GM12878 (cell line): ENCODE measurements at regions not wholly inside any gene's neighbourhood (a gene's known extent, or its start where the extent isn't known, plus 50 kb on each side); places are given as distances from the start of the nearest gene placed in this dataset.

ENCODE experiments used
- ATAC-seq: fragments of 200-7000 bp; cut with Tn5 transposase; 3 replicates; pipeline ENCODE4 v1.9.1; 2020; ENCODE audit warnings: mild to moderate bottlenecking, moderate library complexity
- BruUV-seq: library from RNA; stranded (reverse); fragments of 400-500 nt; replicated peaks from 2 replicates; lab custom pipeline; 2021; lab: Mats Ljungman, UMichigan
- CTCF ChIA-PET: fragments of 300-600 bp; sonication (Branson Sonifier 250); formaldehyde crosslinking; extraction: SDS; loops from one replicate; lab custom pipeline; 2021; ENCODE audit warnings: inconsistent platforms; lab: Yijun Ruan, JAX
- POLR2A ChIA-PET: fragments of 350-600 bp; formaldehyde crosslinking; extraction: SDS; loops from one replicate; lab custom pipeline; 2021; ENCODE audit warnings: inconsistent platforms; lab: Charles Lee
- RAD21 ChIA-PET: fragments of 300-600 bp; sonication (Branson Sonifier 250); formaldehyde crosslinking; loops from one replicate; lab custom pipeline; 2023; ENCODE audit warnings: antibody characterized with exemption; ENCODE audit not compliant: unreplicated experiment; lab: Charles Lee
- SMC1A ChIA-PET: fragments of 300-600 bp; sonication (Branson Sonifier 250); formaldehyde crosslinking; loops from one replicate; lab custom pipeline; 2023; ENCODE audit not compliant: unreplicated experiment, uncharacterized antibody; lab: Charles Lee
- DNase-seq: peaks from one replicate; pipeline ENCODE4 v3.0.0-alpha.2; 2011; ENCODE audit warnings: low read depth, low spot score
- FAIRE-seq: peaks from 3 replicates; lab custom pipeline; 2011; peaks lifted over from hg19 to GRCh38; lab: Jason Lieb, UNC
- H2AFZ ChIP-seq: 2 replicates; pipeline ENCODE4 v1.6.0; 2011; ENCODE audit warnings: low read depth, low read length, control low read depth; ENCODE audit not compliant: control insufficient read depth
- H3K27ac ChIP-seq: 2 replicates; pipeline ENCODE4 v1.5.1; 2011; ENCODE audit warnings: control low read depth; ENCODE audit not compliant: control insufficient read depth, insufficient read depth
- H3K27me3 ChIP-seq, 2 experiments: replicated peaks in 1 of 2; 2 replicates each; pipeline versions ENCODE4 v1.6.0 to v1.6.1; 2011; ENCODE audit warnings: low read length in 1 of 2; ENCODE audit not compliant: control insufficient read depth in 2 of 2, insufficient read depth in 2 of 2
- H3K36me3 ChIP-seq, 2 experiments: 2 replicates each; pipeline ENCODE4 v1.5.1; 2011; ENCODE audit warnings: low read length in 1 of 2; ENCODE audit not compliant: control insufficient read depth in 2 of 2, insufficient read depth in 2 of 2
- H3K4me1 ChIP-seq: 2 replicates; pipeline ENCODE4 v1.6.1; 2011; ENCODE audit warnings: mild to moderate bottlenecking, low read length, moderate library complexity, mixed read lengths; ENCODE audit not compliant: control insufficient read depth, insufficient read depth
- H3K4me2 ChIP-seq: 2 replicates; pipeline ENCODE4 v1.6.0; 2011; ENCODE audit warnings: control low read depth; ENCODE audit not compliant: control insufficient read depth, insufficient read depth
- H3K4me3 ChIP-seq: fragments of 200-600 bp; sonication (generic); 2 replicates; pipeline ENCODE4 v1.5.1; 2016
- H3K79me2 ChIP-seq: 2 replicates; pipeline ENCODE4 v1.6.0; 2011; ENCODE audit warnings: low read length; ENCODE audit not compliant: control insufficient read depth, insufficient read depth
- H3K9ac ChIP-seq: 2 replicates; pipeline ENCODE4 v1.8.0; 2011; ENCODE audit warnings: low read length, control low read depth, mixed read lengths; ENCODE audit not compliant: control insufficient read depth, insufficient read depth
- H3K9me3 ChIP-seq: replicated peaks from 3 replicates; pipeline ENCODE4 v1.5.1; 2011; ENCODE audit warnings: mild to moderate bottlenecking, low read length; ENCODE audit not compliant: control insufficient read depth, insufficient read depth
- H4K20me1 ChIP-seq: 2 replicates; pipeline ENCODE4 v1.6.0; 2011; ENCODE audit not compliant: control insufficient read depth, insufficient read depth
- BMI1 ChIP-seq: fragments of 450-650 bp; IDR thresholded peaks from 2 replicates; pipeline ENCODE4 v1.6.1; 2016; ENCODE audit warnings: mild to moderate bottlenecking, moderate library complexity, borderline replicate concordance
- CEBPB ChIP-seq, 2 experiments: fragments of 150-350 bp in 1 of 2; IDR thresholded peaks; 2 replicates each; pipeline ENCODE4 v1.6.1; 2012 to 2014; ENCODE audit warnings: low read depth in 2 of 2, low read length in 2 of 2, borderline replicate concordance in 1 of 2, inconsistent platforms in 1 of 2
- GABPA ChIP-seq: IDR thresholded peaks from 2 replicates; pipeline ENCODE4 v1.6.1; 2014; ENCODE audit warnings: antibody characterized with exemption, low read depth, mild to moderate bottlenecking, inconsistent platforms
- HDGF ChIP-seq: fragments of 450-650 bp; IDR thresholded peaks from 2 replicates; pipeline ENCODE4 v1.6.1; 2016; ENCODE audit warnings: antibody characterized with exemption
- IKZF1 ChIP-seq: fragments of 450-650 bp; conservative IDR thresholded peaks from 2 replicates; pipeline ENCODE4 v1.6.1; 2017; ENCODE audit warnings: antibody characterized with exemption, mild to moderate bottlenecking
- KLF5 ChIP-seq: fragments of 450-650 bp; IDR thresholded peaks from 2 replicates; pipeline ENCODE4 v1.6.1; 2014; ENCODE audit warnings: mild to moderate bottlenecking; ENCODE audit not compliant: partially characterized antibody
- MAX ChIP-seq: IDR thresholded peaks from 2 replicates; pipeline ENCODE4 v1.6.1; 2012; ENCODE audit warnings: low read depth, low read length, improper control_type of control experiment
- MEF2A ChIP-seq: IDR thresholded peaks from 2 replicates; pipeline ENCODE4 v1.6.1; 2011; ENCODE audit warnings: low read depth, mild to moderate bottlenecking, low read length, moderate library complexity; ENCODE audit not compliant: insufficient read depth
- NFIC ChIP-seq: IDR thresholded peaks from 2 replicates; pipeline ENCODE4 v1.6.1; 2012; ENCODE audit warnings: low read depth, mild to moderate bottlenecking, inconsistent platforms, low read length, moderate library complexity
- NR2F1 ChIP-seq: fragments of 450-650 bp; conservative IDR thresholded peaks from 2 replicates; pipeline ENCODE4 v1.6.1; 2017; ENCODE audit warnings: mild to moderate bottlenecking
- NRF1 ChIP-seq: conservative IDR thresholded peaks from 2 replicates; pipeline ENCODE4 v1.6.1; 2011; ENCODE audit warnings: mild to moderate bottlenecking, low read depth, low read length, improper control_type of control experiment
- PKNOX1 ChIP-seq: fragments of 450-650 bp; IDR thresholded peaks from 2 replicates; pipeline ENCODE4 v1.6.1; 2016; ENCODE audit warnings: mild to moderate bottlenecking
- PML ChIP-seq: IDR thresholded peaks from 2 replicates; pipeline ENCODE4 v1.6.1; 2012; ENCODE audit warnings: low read length, inconsistent platforms
- RELB ChIP-seq: fragments of 450-650 bp; IDR thresholded peaks from 2 replicates; pipeline ENCODE4 v1.6.1; 2017; ENCODE audit warnings: low read depth, mild to moderate bottlenecking, moderate library complexity
- SP1 ChIP-seq: IDR thresholded peaks from one replicate; pipeline ENCODE4 v1.6.1; 2011; ENCODE audit warnings: low read depth, low read length
- TARDBP ChIP-seq: IDR thresholded peaks from 2 replicates; pipeline ENCODE4 v1.6.1; 2016; ENCODE audit warnings: borderline replicate concordance
- ZNF207 ChIP-seq: fragments of 450-650 bp; IDR thresholded peaks from 2 replicates; pipeline ENCODE4 v1.6.1; 2014; ENCODE audit warnings: antibody characterized with exemption, mild to moderate bottlenecking, borderline replicate concordance
- WGBS: methylation state at CpG from one replicate; pipeline ENCODE4 v1.1.6; 2016; ENCODE audit warnings: low lambda C conversion rate; ENCODE audit not compliant: insufficient replicate concordance, insufficient coverage; ENCODE audit errors: missing lambda C conversion rate; 5-methylcytosine and 5-hydroxymethylcytosine counted together
- in situ Hi-C: fragments of 300-500 bp; cut with MboI; formaldehyde crosslinking; loops from 9 replicates; pipeline ENCODE4 v1.14.3; 2018; ENCODE audit warnings: mixed read lengths
- intact Hi-C: fragments of 100-400 bp; cut with micrococcal nuclease; formaldehyde crosslinking; loops from one replicate; pipeline ENCODE4 v1.14.2; 2022; ENCODE audit not compliant: unreplicated experiment

GRCh38 chr13:88176231-88176630 is 505.1 kb downstream of the SLITRK5 start:
- ATAC-seq (no peak), FAIRE-seq (no peak)
- no peaks in the 10 kb centered on the region for H3K9me3 ChIP-seq
- no peaks in the 10 kb centered on the region for H3K27me3 ChIP-seq
- no peak overlapping the region for H2AFZ ChIP-seq
- ChIA-PET CTCF (no interaction called here), POLR2A (no interaction called here), SMC1A (no interaction called here), RAD21 (no interaction called here)
- 12% methylated on average over 4 of the region's 4 CpGs for WGBS
- intact Hi-C loops = no loop called here
- no peak overlapping the region for H3K27ac ChIP-seq
- no peaks in the 10 kb centered on the region for H3K79me2 ChIP-seq
- H3K4me2 ChIP-seq = no peak overlapping the region
- no peaks in the 10 kb centered on the region for H3K36me3 ChIP-seq
- H4K20me1 ChIP-seq = no peaks in the 10 kb centered on the region
- BruUV-seq = no TSS peak
- H3K4me1 ChIP-seq = no peaks in the 10 kb centered on the region
- H3K9ac ChIP-seq = no peak overlapping the region
- no peak for TF ChIP-seq NRF1
- TF ChIP-seq MEF2A = no peak
- TF ChIP-seq CEBPB (IDR thresholded peaks at IDR 0.05; ENCODE audit: borderline replicate concordance in 1 of 2, low read depth in 2 of 2, low read length in 2 of 2) = no peak
- TF ChIP-seq NFIC = no peak
- TF ChIP-seq, all 136 proteins: peak for 0
- H3K4me3 ChIP-seq = no peak overlapping the region
- in situ Hi-C loops = no loop called here
- DNase-seq = no peak

GRCh38 chr13:88183440-88183839 is 512.3 kb downstream of the SLITRK5 start:
- intact Hi-C loops = no loop called here
- Histone ChIP-seq H3K79me2 (no peaks in the 10 kb centered on the region), H3K9ac (no peak overlapping the region), H4K20me1 (no peaks in the 10 kb centered on the region), H3K9me3 (no peaks in the 10 kb centered on the region), H3K27ac (no peak overlapping the region), H2AFZ (no peak overlapping the region), H3K27me3 (no peaks in the 10 kb centered on the region), H3K4me3 (no peak overlapping the region)
- RAD21 ChIA-PET = no interaction called here
- POLR2A ChIA-PET = no interaction called here
- no TSS peak for BruUV-seq
- ATAC-seq (no peak), FAIRE-seq (no peak)
- CTCF ChIA-PET = no interaction called here
- SMC1A ChIA-PET = no interaction called here
- WGBS = 12% methylated on average over 4 of the region's 4 CpGs
- TF ChIP-seq BMI1 = no peak
- TF ChIP-seq NR2F1 = no peak
- no peak for TF ChIP-seq KLF5
- no peak for TF ChIP-seq MAX
- no peak for TF ChIP-seq RELB
- TF ChIP-seq GABPA = no peak
- TF ChIP-seq ZNF207 = no peak
- TF ChIP-seq SP1 = no peak
- TF ChIP-seq HDGF = no peak
- no peak for TF ChIP-seq TARDBP
- TF ChIP-seq PML = no peak
- TF ChIP-seq IKZF1 = no peak
- TF ChIP-seq PKNOX1 = no peak
- TF ChIP-seq, all 136 proteins: peak for 0
- no peaks in the 10 kb centered on the region for H3K36me3 ChIP-seq
- DNase-seq = no peak
- H3K4me2 ChIP-seq = no peak overlapping the region
- H3K4me1 ChIP-seq = no peaks in the 10 kb centered on the region
- in situ Hi-C loops = no loop called here
